GM23338 (cell line): ENCODE measurements at regions not wholly inside any gene's neighbourhood (a gene's known extent, or its start where the extent isn't known, plus 50 kb on each side); places are given as distances from the start of the nearest gene placed in this dataset.

Source experiments
- ATAC-seq: fragments of 200-7000 bp; cut with Tn5 transposase; 3 replicates; pipeline ENCODE4 v1.9.1; 2020
- DNase-seq: peaks from one replicate; pipeline ENCODE4 v3.0.0-alpha.2; 2015; ENCODE audit warnings: low spot score
- H2AFZ ChIP-seq: fragments of 200-600 bp; sonication (generic); 2 replicates; pipeline ENCODE4 v1.8.0; 2016; ENCODE audit warnings: antibody characterized with exemption, mild to moderate bottlenecking, moderate library complexity
- H3F3A ChIP-seq: fragments of 200-600 bp; sonication (generic); replicated peaks from 2 replicates; pipeline ENCODE4 v1.8.0; 2017; ENCODE audit warnings: antibody characterized with exemption, mixed run types, low read depth
- H3K27ac ChIP-seq: fragments of 200-600 bp; sonication (generic); 2 replicates; pipeline ENCODE4 v1.6.1; 2016; ENCODE audit warnings: low read depth
- H3K27me3 ChIP-seq: fragments of 200-600 bp; sonication (generic); 2 replicates; pipeline ENCODE4 v1.8.0; 2016; ENCODE audit warnings: mild to moderate bottlenecking, mixed run types, moderate library complexity; ENCODE audit not compliant: insufficient read depth
- H3K36me3 ChIP-seq: fragments of 200-600 bp; sonication (generic); 2 replicates; pipeline ENCODE4 v1.8.0; 2016; ENCODE audit warnings: mild to moderate bottlenecking; ENCODE audit not compliant: insufficient read depth
- H3K4me1 ChIP-seq: fragments of 200-600 bp; sonication (generic); 2 replicates; pipeline ENCODE4 v1.8.0; 2016; ENCODE audit warnings: mild to moderate bottlenecking, moderate library complexity; ENCODE audit not compliant: insufficient read depth
- H3K4me2 ChIP-seq: fragments of 200-600 bp; sonication (generic); 2 replicates; pipeline ENCODE4 v1.7.1; 2017; ENCODE audit warnings: mixed run types
- H3K4me3 ChIP-seq: fragments of 200-600 bp; sonication (generic); 2 replicates; pipeline ENCODE4 v1.6.1; 2016; ENCODE audit warnings: mixed run types
- H3K79me2 ChIP-seq: fragments of 200-600 bp; sonication (generic); replicated peaks from 2 replicates; pipeline ENCODE4 v1.8.0; 2017; ENCODE audit warnings: mild to moderate bottlenecking; ENCODE audit not compliant: insufficient read depth
- H3K9me2 ChIP-seq: fragments of 200-600 bp; sonication (generic); 2 replicates; pipeline ENCODE4 v1.8.0; 2017; ENCODE audit not compliant: insufficient read depth
- H4K20me1 ChIP-seq: fragments of 200-600 bp; sonication (generic); replicated peaks from 2 replicates; pipeline ENCODE4 v1.8.0; 2017; ENCODE audit warnings: mild to moderate bottlenecking; ENCODE audit not compliant: insufficient read depth
- H3K27ac Mint-ChIP-seq: 2 replicates; pipeline ENCODE4 v1.8.0; 2020; ENCODE audit warnings: inconsistent platforms, mild to moderate bottlenecking, moderate library complexity, mixed read lengths
- H3K27me3 Mint-ChIP-seq: 3 replicates; pipeline ENCODE4 v1.8.0; 2022; ENCODE audit warnings: low read depth, mild to moderate bottlenecking, moderate library complexity, mixed read lengths, inconsistent platforms; ENCODE audit not compliant: insufficient read depth, poor library complexity
- H3K36me3 Mint-ChIP-seq: 3 replicates; pipeline ENCODE4 v1.8.0; 2021; ENCODE audit warnings: low read depth, mild to moderate bottlenecking, inconsistent platforms, moderate library complexity, mixed read lengths
- H3K4me1 Mint-ChIP-seq: 3 replicates; pipeline ENCODE4 v1.8.0; 2020; ENCODE audit warnings: mild to moderate bottlenecking, inconsistent platforms, mixed read lengths
- H3K4me3 Mint-ChIP-seq: 3 replicates; pipeline ENCODE4 v1.8.0; 2021; ENCODE audit warnings: moderate library complexity, mild to moderate bottlenecking, inconsistent platforms, mixed read lengths
- H3K9me3 Mint-ChIP-seq: 3 replicates; pipeline ENCODE4 v1.8.0; 2020; ENCODE audit warnings: moderate library complexity, mild to moderate bottlenecking, inconsistent platforms, mixed read lengths
- CREB1 ChIP-seq: fragments of 250-450 bp; sonication (Bioruptor Pico); IDR thresholded peaks from 2 replicates; pipeline ENCODE4 v1.5.0; 2020; ENCODE audit warnings: low read depth, mild to moderate bottlenecking, moderate library complexity
- CTCF ChIP-seq, 2 experiments: fragments of 200-600 bp in 1 of 2; sonication (generic) in 1 of 2; conservative IDR thresholded peaks; 2 replicates each; pipeline versions ENCODE4 v1.5.1 to v1.6.1; 2016 to 2017; ENCODE audit warnings: antibody characterized with exemption in 2 of 2, low read depth in 2 of 2, mild to moderate bottlenecking in 2 of 2, moderate library complexity in 1 of 2
- ETS1 ChIP-seq: IDR thresholded peaks from 2 replicates; pipeline ENCODE4 v1.6.1; 2016; ENCODE audit warnings: antibody characterized with exemption
- EZH2 ChIP-seq: fragments of 200-600 bp; sonication (generic); IDR thresholded peaks from one replicate; pipeline ENCODE4 v1.8.0; 2017; ENCODE audit warnings: antibody characterized with exemption, mild to moderate bottlenecking, low read depth; ENCODE audit not compliant: unreplicated experiment
- EZH2phosphoT487 ChIP-seq: fragments of 200-600 bp; sonication (generic); IDR thresholded peaks from one replicate; pipeline ENCODE4 v1.8.1; 2018; ENCODE audit warnings: antibody characterized with exemption; ENCODE audit not compliant: unreplicated experiment
- JUNB ChIP-seq: IDR thresholded peaks from one replicate; pipeline ENCODE4 v1.6.1; 2016; ENCODE audit warnings: antibody characterized with exemption; ENCODE audit not compliant: unreplicated experiment
- NANOG ChIP-seq: IDR thresholded peaks from 2 replicates; pipeline ENCODE4 v1.6.1; 2016; ENCODE audit warnings: antibody characterized with exemption, borderline replicate concordance
- POLR2AphosphoS5 ChIP-seq: IDR thresholded peaks from 2 replicates; pipeline ENCODE4 v1.6.1; 2016; ENCODE audit warnings: antibody characterized with exemption, low read depth
- REST ChIP-seq: IDR thresholded peaks from one replicate; pipeline ENCODE4 v1.6.1; 2018; ENCODE audit warnings: antibody characterized with exemption; ENCODE audit not compliant: unreplicated experiment
- STAT1 ChIP-seq: IDR thresholded peaks from one replicate; pipeline ENCODE4 v1.6.1; 2016; ENCODE audit warnings: antibody characterized with exemption; ENCODE audit not compliant: unreplicated experiment
- ZNF114 ChIP-seq: fragments of 250-450 bp; sonication (Bioruptor Pico); IDR thresholded peaks from 2 replicates; pipeline ENCODE4 v1.5.0; 2020; ENCODE audit warnings: mild to moderate bottlenecking, moderate library complexity
- ZNF331 ChIP-seq: fragments of 250-450 bp; sonication (Bioruptor Pico); IDR thresholded peaks from 2 replicates; pipeline ENCODE4 v1.5.0; 2020; ENCODE audit warnings: low read depth, mild to moderate bottlenecking, moderate library complexity
- ZNF462 ChIP-seq: fragments of 250-450 bp; sonication (Bioruptor Pico); IDR thresholded peaks from 2 replicates; pipeline ENCODE4 v1.5.0; 2020; ENCODE audit warnings: mild to moderate bottlenecking, moderate library complexity

GRCh38 chr10:128992770-128993169 is 474.3 kb upstream of the MGMT start:
- H3K4me1 Mint-ChIP-seq, result peaks cover 9% of the 10 kb centered on the region
- H3K9me3 Mint-ChIP-seq, result no peaks in the 10 kb centered on the region
- Histone ChIP-seq H3K27ac (no peak overlapping the region), H3K4me1 (no peaks in the 10 kb centered on the region), H3K4me2 (no peak overlapping the region), H3K27me3 (no peaks in the 10 kb centered on the region), H3K36me3 (no peaks in the 10 kb centered on the region), H3K79me2 (no peaks in the 10 kb centered on the region), H3K4me3 (no peak overlapping the region), H4K20me1 (no peaks in the 10 kb centered on the region), H3F3A (no peaks in the 10 kb centered on the region), H3K9me2 (no peaks in the 10 kb centered on the region), H2AFZ (no peak overlapping the region)
- no peak overlapping the region for H3K27ac Mint-ChIP-seq
- TF ChIP-seq JUNB (no peak), ZNF331 (CRISPR knock-in tag) (no peak), ETS1 (no peak), CREB1 (CRISPR knock-in tag) (no peak), ZNF462 (CRISPR knock-in tag) (no peak), NANOG (no peak), EZH2phosphoT487 (no peak), STAT1 (no peak), ZNF114 (CRISPR knock-in tag) (no peak), EZH2 (no peak), CTCF (conservative IDR thresholded peaks at IDR 0.05; ENCODE audit: low read depth in 2 of 2) (no peak), REST (no peak), POLR2AphosphoS5 (no peak)
- peaks cover 10% of the 10 kb centered on the region for H3K27me3 Mint-ChIP-seq
- no peak for DNase-seq
- no peak overlapping the region for H3K4me3 Mint-ChIP-seq
- no peaks in the 10 kb centered on the region; the same call in 2 of the 3 replicates for H3K36me3 Mint-ChIP-seq
- ATAC-seq, result no peak
